ENCODE measurements at regions not wholly inside any gene's neighbourhood (a gene's known extent, or its start where the extent isn't known, plus 50 kb on each side); places are given as distances from the start of the nearest gene placed in this dataset.

DNA sequence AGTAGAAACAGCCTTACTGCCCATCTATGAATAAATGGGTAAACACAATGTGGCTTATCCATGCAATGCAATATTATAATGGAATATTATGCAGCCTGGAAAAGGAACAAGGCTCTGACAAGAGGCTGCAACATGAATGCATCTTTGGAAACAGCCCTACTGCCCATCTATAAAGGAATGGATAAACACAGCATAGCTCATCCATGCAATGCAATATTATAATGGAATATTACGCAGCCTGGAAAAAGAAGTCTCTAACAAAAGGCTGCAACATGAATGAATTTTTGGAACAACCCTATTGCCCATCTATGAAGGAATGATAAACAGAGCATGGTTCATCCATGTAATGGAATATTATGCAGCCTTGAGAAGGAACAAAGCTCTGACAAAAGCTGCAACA is 161.0 kb downstream of the CRLF2 start:
- no peak for TF ChIP-seq EZH2 (IDR thresholded peaks at IDR 0.05; ENCODE audit: insufficient read depth, poor library complexity, severe bottlenecking)
- no peak for TF ChIP-seq EZH2phosphoT487 (IDR thresholded peaks at IDR 0.05; ENCODE audit: insufficient read depth, low read depth)
